A549 (cell line): ENCODE measurements at regions not wholly inside any gene's neighbourhood (a gene's known extent, or its start where the extent isn't known, plus 50 kb on each side); places are given as distances from the start of the nearest gene placed in this dataset.

ENCODE experiments used
- PHF8 ChIP-seq: fragments of 200-600 bp; sonication (generic); IDR thresholded peaks from 2 replicates; pipeline ENCODE4 v1.6.1; 2016; ENCODE audit warnings: low read depth, mild to moderate bottlenecking, antibody characterized with exemption, moderate library complexity, borderline replicate concordance
- RAD21 ChIP-seq, 2 experiments: fragments of >200 bp in 1 of 2; sonication (Bioruptor Twin) in 1 of 2; formaldehyde crosslinking in 1 of 2; IDR thresholded peaks in 1 of 2; conservative IDR thresholded peaks in 1 of 2; 2 replicates in 1 of 2; 3 replicates in 1 of 2; pipeline ENCODE4 v1.6.1; 2012 to 2018; ENCODE audit warnings: inconsistent platforms in 1 of 2

DNA sequence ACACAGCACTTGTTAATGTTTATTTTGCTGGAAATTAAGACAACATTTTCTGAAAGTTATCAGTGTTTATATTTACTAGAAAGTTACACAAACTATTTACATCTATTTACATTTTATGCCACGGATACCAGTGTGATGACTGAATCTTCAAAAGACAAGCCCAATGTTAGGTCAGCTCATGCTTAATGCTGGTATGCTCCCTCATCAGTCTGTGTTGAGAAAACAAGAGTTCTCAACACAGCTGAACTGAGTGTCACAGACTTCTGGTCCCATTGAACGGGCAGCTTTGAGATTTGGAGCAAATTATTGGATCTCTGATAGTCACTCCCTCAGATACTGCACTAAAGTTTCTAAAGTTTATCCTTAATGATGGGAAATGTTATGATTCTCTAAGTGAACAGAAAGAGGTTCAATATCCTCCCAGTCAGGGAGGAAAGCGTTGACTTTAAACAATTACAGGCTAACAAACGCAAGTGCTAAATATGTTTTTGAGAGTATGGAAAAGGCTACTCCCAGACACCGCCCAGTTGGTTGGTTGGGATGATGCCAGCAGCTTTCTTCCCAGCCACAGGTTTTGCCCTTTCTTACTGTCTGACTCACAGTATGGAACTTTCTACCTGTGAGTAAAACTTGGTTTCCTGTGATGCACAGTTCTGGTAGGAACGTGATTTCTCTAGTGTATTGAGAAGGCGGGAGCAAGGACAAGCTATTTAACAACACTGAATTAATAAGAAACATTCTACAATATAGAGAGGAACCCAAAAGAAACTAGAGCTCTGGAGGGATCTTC, 1293.6 kb upstream of the TENM3 start:
- TF ChIP-seq RAD21 (conservative IDR thresholded peaks at IDR 0.05 in 1 of 2, IDR thresholded peaks at IDR 0.05 in 1 of 2) (no peak), PHF8 (no peak)
